Choroid plexus epithelial cell (primary cell): ENCODE measurements at regions not wholly inside any gene's neighbourhood (a gene's known extent, or its start where the extent isn't known, plus 50 kb on each side); places are given as distances from the start of the nearest gene placed in this dataset.
A peak's percentile ranks its signal among the peaks of the same experiment; 100 is the strongest.

Experiments
- DNase-seq: peaks from one replicate; pipeline ENCODE4 v3.0.0-alpha.2; 2010; ENCODE audit warnings: low read depth
- H3K4me3 ChIP-seq: 2 replicates; pipeline ENCODE4 v1.5.1; 2011; ENCODE audit warnings: low read depth, mild to moderate bottlenecking, control low read depth, low read length, moderate library complexity
- TF ChIP-seq, protein P1 (sequence below): conservative IDR thresholded peaks from 2 replicates; pipeline ENCODE4 v1.5.1; 2011; ENCODE audit warnings: low read depth, mild to moderate bottlenecking, control low read depth, inconsistent platforms, low read length, moderate library complexity

DNA sequence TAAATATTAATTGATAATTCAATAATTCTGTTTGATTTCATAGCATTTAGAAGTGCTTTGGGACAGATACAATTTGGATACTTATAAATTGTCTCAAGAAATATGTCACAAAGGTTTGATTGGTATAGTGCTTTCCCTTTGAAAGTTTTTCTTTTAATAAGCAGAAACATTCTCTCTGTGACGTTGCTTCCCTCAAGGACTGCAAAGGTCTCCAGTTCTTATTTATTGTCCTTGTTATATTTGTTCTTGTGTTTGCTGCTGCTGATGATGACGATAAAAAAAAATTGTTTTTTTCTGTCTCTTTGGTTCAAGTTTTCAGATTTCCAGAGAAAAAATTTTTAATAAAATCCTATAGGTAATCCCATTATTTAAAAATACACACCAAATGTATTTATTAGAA is 176.3 kb upstream of the CLEC14A start:
- no peak overlapping the region for H3K4me3 ChIP-seq
- DNase-seq = no peak
- TF ChIP-seq, protein P1, sequence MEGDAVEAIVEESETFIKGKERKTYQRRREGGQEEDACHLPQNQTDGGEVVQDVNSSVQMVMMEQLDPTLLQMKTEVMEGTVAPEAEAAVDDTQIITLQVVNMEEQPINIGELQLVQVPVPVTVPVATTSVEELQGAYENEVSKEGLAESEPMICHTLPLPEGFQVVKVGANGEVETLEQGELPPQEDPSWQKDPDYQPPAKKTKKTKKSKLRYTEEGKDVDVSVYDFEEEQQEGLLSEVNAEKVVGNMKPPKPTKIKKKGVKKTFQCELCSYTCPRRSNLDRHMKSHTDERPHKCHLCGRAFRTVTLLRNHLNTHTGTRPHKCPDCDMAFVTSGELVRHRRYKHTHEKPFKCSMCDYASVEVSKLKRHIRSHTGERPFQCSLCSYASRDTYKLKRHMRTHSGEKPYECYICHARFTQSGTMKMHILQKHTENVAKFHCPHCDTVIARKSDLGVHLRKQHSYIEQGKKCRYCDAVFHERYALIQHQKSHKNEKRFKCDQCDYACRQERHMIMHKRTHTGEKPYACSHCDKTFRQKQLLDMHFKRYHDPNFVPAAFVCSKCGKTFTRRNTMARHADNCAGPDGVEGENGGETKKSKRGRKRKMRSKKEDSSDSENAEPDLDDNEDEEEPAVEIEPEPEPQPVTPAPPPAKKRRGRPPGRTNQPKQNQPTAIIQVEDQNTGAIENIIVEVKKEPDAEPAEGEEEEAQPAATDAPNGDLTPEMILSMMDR = no peak

DNA sequence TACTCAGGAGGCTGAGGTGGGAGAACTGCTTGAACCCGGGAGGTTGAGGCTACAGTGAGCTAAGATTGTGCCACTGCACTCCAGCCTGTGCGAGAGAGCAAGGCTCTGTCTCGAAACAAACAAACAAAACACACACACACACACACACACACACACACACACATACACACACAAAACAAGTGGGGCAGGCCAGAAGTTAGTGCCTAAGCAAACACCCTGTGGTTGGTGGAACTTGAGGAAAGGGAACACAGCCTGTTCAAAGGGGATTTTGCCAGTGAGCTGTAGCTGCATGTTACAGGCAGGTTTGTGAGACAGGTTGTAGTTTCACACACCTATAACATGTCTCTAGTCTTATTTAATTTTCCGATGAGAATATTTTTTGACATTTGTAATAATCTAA is 175.3 kb upstream of the CLEC14A start:
- H3K4me3 ChIP-seq = no peak overlapping the region
- DNase-seq = no peak
- TF ChIP-seq, protein P1 = no peak

DNA sequence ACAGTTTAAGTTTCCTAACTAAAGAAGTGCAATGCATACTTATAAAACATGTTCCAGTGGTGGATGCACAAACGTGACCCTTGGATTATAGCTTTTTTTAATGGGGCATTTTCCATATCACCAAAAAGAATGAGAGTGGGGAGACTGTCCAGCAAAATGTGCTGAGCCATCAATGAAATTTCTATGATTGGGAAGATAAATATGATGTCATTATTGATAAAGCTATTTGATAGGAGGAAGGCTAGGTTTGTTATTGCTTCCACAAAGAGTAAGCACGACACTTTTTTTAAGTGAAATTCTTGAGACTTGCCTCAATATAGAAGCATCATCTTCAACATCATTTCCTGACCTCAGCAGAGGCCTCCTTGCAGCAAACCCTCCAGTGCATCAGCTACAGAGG is 174.6 kb upstream of the CLEC14A start:
- TF ChIP-seq, protein P1 = no peak
- no peak overlapping the region for H3K4me3 ChIP-seq
- DNase-seq = no peak

DNA sequence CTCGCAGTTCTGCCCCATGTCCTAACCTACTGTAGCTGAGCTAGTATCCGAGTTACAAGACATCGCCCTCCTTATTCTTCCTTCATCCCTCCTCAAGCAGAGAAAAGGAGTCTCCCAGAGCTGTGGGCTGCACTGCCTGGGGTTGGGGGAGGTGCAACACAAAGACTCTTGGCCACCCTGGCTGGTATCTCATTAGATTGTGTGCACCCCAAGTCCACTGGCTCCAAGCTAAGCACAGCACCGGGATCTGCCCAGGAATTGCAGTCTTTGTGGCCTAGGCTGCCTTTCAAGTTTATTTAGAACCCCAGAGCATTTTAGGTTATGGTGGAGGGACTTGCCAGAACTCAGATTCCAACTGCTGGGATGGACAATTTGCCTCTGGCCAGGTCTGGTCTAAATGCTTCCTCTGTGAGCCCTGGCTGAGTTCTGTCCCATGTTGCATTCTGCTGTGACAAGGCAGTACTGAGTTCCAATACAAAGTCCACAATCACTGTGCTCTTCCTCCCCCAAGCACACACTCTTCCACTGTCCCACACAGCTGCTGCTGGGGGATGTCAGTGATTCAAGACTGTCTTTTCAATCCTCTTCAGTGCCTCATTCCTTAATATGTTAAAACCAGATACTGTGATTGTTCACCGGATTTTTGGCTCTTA is 169.6 kb upstream of the CLEC14A start:
- H3K4me3 ChIP-seq = no peak overlapping the region
- DNase-seq = no peak
- TF ChIP-seq, protein P1 = no peak

DNA sequence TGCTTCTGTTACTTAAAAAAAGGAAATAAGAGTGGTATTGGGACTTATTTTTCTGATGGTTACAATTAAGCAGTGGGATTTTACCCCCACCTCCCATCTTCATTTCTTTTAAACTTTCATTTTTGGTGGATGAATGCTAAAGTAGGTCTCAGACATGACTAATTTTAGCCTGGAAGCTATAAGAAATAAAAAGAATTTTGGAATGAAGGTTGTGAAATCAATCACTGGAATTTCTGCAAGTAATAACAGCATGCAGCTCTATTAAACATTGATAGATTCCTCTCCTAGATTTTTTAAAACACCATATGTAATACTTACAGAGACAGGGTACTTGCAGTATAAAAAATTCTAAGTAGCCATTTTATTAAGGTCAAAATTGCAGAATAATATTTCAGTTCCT is 164.2 kb upstream of the CLEC14A start:
- no peak overlapping the region for H3K4me3 ChIP-seq

DNA sequence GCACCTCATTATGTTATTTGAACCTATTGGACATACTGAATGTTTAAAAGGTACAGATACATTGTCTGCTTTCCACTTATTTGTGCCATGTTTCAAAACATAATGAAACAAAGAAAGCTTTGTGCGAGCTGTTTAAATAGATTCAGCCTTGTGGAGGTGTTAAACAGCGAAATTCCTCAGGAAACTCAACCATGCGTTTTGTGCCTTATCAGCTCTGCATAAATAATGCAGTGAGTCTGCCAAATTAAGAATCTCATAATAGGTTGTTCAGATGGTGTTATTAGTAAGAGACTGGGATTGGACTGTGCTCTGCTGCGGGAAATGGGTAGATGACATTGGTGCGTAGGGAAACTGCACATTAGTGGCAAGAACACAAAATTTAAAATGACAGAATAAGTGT is 163.7 kb upstream of the CLEC14A start:
- TF ChIP-seq, protein P1 = no peak
- DNase-seq = no peak
- no peak overlapping the region for H3K4me3 ChIP-seq

More for the DNA sequence above, 164.2 kb upstream of the CLEC14A start:
- TF ChIP-seq, protein P1 = no peak
- peak; percentile 55 for DNase-seq

DNA sequence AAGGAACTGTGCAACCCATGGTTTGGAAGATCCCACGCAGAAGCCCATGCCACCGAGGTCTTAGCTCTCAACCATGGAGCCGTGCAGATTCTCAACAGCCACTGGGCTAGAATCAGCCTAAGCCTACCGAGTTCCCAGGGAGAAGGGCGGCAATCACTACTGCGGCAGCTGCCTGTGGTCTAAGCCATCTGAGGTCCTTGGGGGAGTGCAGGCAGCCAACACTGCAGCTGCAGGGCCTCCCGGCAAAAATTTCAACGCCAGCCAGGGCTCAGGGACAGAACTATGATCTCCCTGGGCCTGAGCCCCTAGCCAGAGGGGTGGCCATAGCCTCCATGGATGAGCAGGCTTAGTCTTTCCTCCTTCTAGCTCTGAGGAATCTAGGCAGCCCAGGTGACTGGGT is 156.8 kb upstream of the CLEC14A start:
- no peak overlapping the region for H3K4me3 ChIP-seq
- no peak for DNase-seq
- TF ChIP-seq, protein P1 = no peak
